GM12872 (cell line): ENCODE measurements at regions not wholly inside any gene's neighbourhood (a gene's known extent, or its start where the extent isn't known, plus 50 kb on each side); places are given as distances from the start of the nearest gene placed in this dataset.

Experiments used
- CTCF ChIP-seq: IDR thresholded peaks from 3 replicates; pipeline ENCODE4 v1.5.1; 2011; ENCODE audit warnings: low read depth, mild to moderate bottlenecking, low read length, moderate library complexity; ENCODE audit not compliant: insufficient read depth

GRCh38 chrX:125424536-125424935 is 104.9 kb downstream of the TEX13C start:
- TF ChIP-seq CTCF = no peak

- TF ChIP-seq CTCF = peak; percentile 21; the same call in 1 of the 3 replicates
Observed at GRCh38 chrX:125436855-125437254, 117.2 kb downstream of the TEX13C start.

GRCh38 chrX:125439194-125439849 is 119.7 kb downstream of the TEX13C start:
- no peak for TF ChIP-seq CTCF

GRCh38 chrX:125444659-125445058 is 125.0 kb downstream of the TEX13C start:
- no peak for TF ChIP-seq CTCF

- TF ChIP-seq CTCF = no peak
Observed at GRCh38 chrX:125475482-125475881, 155.8 kb downstream of the TEX13C start.

- TF ChIP-seq CTCF = no peak
Observed at GRCh38 chrX:125492439-125492838, 172.8 kb downstream of the TEX13C start.

GRCh38 chrX:125497667-125498066 is 178.0 kb downstream of the TEX13C start:
- TF ChIP-seq CTCF = no peak
